Activated naive CD8-positive, alpha-beta T cell (primary cell): ENCODE measurements at regions not wholly inside any gene's neighbourhood (a gene's known extent, or its start where the extent isn't known, plus 50 kb on each side); places are given as distances from the start of the nearest gene placed in this dataset.

Experiments used
- H3K27ac Mint-ChIP-seq: one replicate; pipeline ENCODE4 v1.8.0; 2021; ENCODE audit warnings: mixed read lengths
- H3K27me3 Mint-ChIP-seq: one replicate; pipeline ENCODE4 v1.8.0; 2021; ENCODE audit warnings: mixed read lengths
- H3K36me3 Mint-ChIP-seq: one replicate; pipeline ENCODE4 v1.8.0; 2021; ENCODE audit warnings: mixed read lengths
- H3K4me1 Mint-ChIP-seq: one replicate; pipeline ENCODE4 v1.8.0; 2021; ENCODE audit warnings: low read depth, mixed read lengths
- H3K4me3 Mint-ChIP-seq: one replicate; pipeline ENCODE4 v1.8.0; 2021; ENCODE audit warnings: mild to moderate bottlenecking, mixed read lengths
- H3K9me3 Mint-ChIP-seq: one replicate; pipeline ENCODE4 v1.8.0; 2021; ENCODE audit warnings: low read depth, mixed read lengths

GRCh38 chr12:69090722-69091121 is 148.6 kb upstream of the CPSF6 start:
- H3K4me3 Mint-ChIP-seq = no peak overlapping the region
- no peak overlapping the region for H3K27ac Mint-ChIP-seq
- no peaks in the 10 kb centered on the region for H3K4me1 Mint-ChIP-seq
- H3K36me3 Mint-ChIP-seq = no peaks in the 10 kb centered on the region
- H3K9me3 Mint-ChIP-seq = no peaks in the 10 kb centered on the region
- H3K27me3 Mint-ChIP-seq = peaks cover 6% of the 10 kb centered on the region

- peaks cover 6% of the 10 kb centered on the region for H3K27me3 Mint-ChIP-seq
- no peak overlapping the region for H3K27ac Mint-ChIP-seq
- no peak overlapping the region for H3K4me3 Mint-ChIP-seq
- H3K4me1 Mint-ChIP-seq = no peaks in the 10 kb centered on the region
- no peaks in the 10 kb centered on the region for H3K9me3 Mint-ChIP-seq
- no peaks in the 10 kb centered on the region for H3K36me3 Mint-ChIP-seq
These were observed 147.8 kb upstream of the CPSF6 start for GRCh38 chr12:69091442-69092017.

GRCh38 chr12:69092137-69092536 is 147.2 kb upstream of the CPSF6 start:
- Mint-ChIP-seq H3K27me3 (peaks cover 6% of the 10 kb centered on the region), H3K9me3 (no peaks in the 10 kb centered on the region), H3K4me3 (no peak overlapping the region), H3K27ac (no peak overlapping the region), H3K4me1 (no peaks in the 10 kb centered on the region), H3K36me3 (no peaks in the 10 kb centered on the region)

GRCh38 chr12:69094606-69095216 is 144.7 kb upstream of the CPSF6 start:
- Mint-ChIP-seq H3K9me3 (no peaks in the 10 kb centered on the region), H3K4me3 (no peak overlapping the region), H3K4me1 (no peaks in the 10 kb centered on the region), H3K36me3 (no peaks in the 10 kb centered on the region), H3K27ac (no peak overlapping the region), H3K27me3 (peaks cover 13% of the 10 kb centered on the region)

GRCh38 chr12:69095765-69096477 is 143.4 kb upstream of the CPSF6 start:
- no peaks in the 10 kb centered on the region for H3K4me1 Mint-ChIP-seq
- peaks cover 13% of the 10 kb centered on the region for H3K27me3 Mint-ChIP-seq
- no peak overlapping the region for H3K27ac Mint-ChIP-seq
- no peak overlapping the region for H3K4me3 Mint-ChIP-seq
- H3K36me3 Mint-ChIP-seq = no peaks in the 10 kb centered on the region
- H3K9me3 Mint-ChIP-seq = no peaks in the 10 kb centered on the region

GRCh38 chr12:69096669-69097335 is 142.6 kb upstream of the CPSF6 start:
- H3K27ac Mint-ChIP-seq = no peak overlapping the region
- no peak overlapping the region for H3K4me3 Mint-ChIP-seq
- H3K4me1 Mint-ChIP-seq = no peaks in the 10 kb centered on the region
- no peaks in the 10 kb centered on the region for H3K9me3 Mint-ChIP-seq
- peaks cover 13% of the 10 kb centered on the region for H3K27me3 Mint-ChIP-seq
- no peaks in the 10 kb centered on the region for H3K36me3 Mint-ChIP-seq

GRCh38 chr12:69097619-69098368 is 141.6 kb upstream of the CPSF6 start:
- no peak overlapping the region for H3K27ac Mint-ChIP-seq
- H3K36me3 Mint-ChIP-seq = no peaks in the 10 kb centered on the region
- peaks cover 13% of the 10 kb centered on the region for H3K27me3 Mint-ChIP-seq
- H3K4me3 Mint-ChIP-seq = no peak overlapping the region
- peaks cover under 1% of the 10 kb centered on the region for H3K4me1 Mint-ChIP-seq
- H3K9me3 Mint-ChIP-seq = no peaks in the 10 kb centered on the region

GRCh38 chr12:69099201-69099837 is 140.1 kb upstream of the CPSF6 start:
- H3K4me1 Mint-ChIP-seq = peaks cover 2% of the 10 kb centered on the region
- H3K4me3 Mint-ChIP-seq = no peak overlapping the region
- peaks cover 8% of the 10 kb centered on the region for H3K27me3 Mint-ChIP-seq
- H3K36me3 Mint-ChIP-seq = no peaks in the 10 kb centered on the region
- no peaks in the 10 kb centered on the region for H3K9me3 Mint-ChIP-seq
- no peak overlapping the region for H3K27ac Mint-ChIP-seq

GRCh38 chr12:69101505-69101904 is 137.9 kb upstream of the CPSF6 start:
- H3K27me3 Mint-ChIP-seq = peaks cover 8% of the 10 kb centered on the region
- no peak overlapping the region for H3K4me3 Mint-ChIP-seq
- no peaks in the 10 kb centered on the region for H3K36me3 Mint-ChIP-seq
- H3K27ac Mint-ChIP-seq = no peak overlapping the region
- no peaks in the 10 kb centered on the region for H3K9me3 Mint-ChIP-seq
- peaks cover 2% of the 10 kb centered on the region for H3K4me1 Mint-ChIP-seq

- peaks cover 2% of the 10 kb centered on the region for H3K4me1 Mint-ChIP-seq
- H3K27ac Mint-ChIP-seq = no peak overlapping the region
- H3K4me3 Mint-ChIP-seq = no peak overlapping the region
These were observed 136.5 kb upstream of the CPSF6 start for GRCh38 chr12:69102856-69103255.

GRCh38 chr12:69105101-69105962 is 134.0 kb upstream of the CPSF6 start:
- Mint-ChIP-seq H3K4me3 (no peak overlapping the region), H3K9me3 (no peaks in the 10 kb centered on the region), H3K27me3 (no peaks in the 10 kb centered on the region), H3K4me1 (peaks cover 2% of the 10 kb centered on the region), H3K36me3 (no peaks in the 10 kb centered on the region), H3K27ac (no peak overlapping the region)

More at GRCh38 chr12:69102856-69103255, 136.5 kb upstream of the CPSF6 start:
- Mint-ChIP-seq H3K9me3 (no peaks in the 10 kb centered on the region), H3K27me3 (peaks cover 8% of the 10 kb centered on the region), H3K36me3 (no peaks in the 10 kb centered on the region)

- H3K9me3 Mint-ChIP-seq = no peaks in the 10 kb centered on the region
- no peaks in the 10 kb centered on the region for H3K27me3 Mint-ChIP-seq
- H3K27ac Mint-ChIP-seq = no peak overlapping the region
- no peaks in the 10 kb centered on the region for H3K36me3 Mint-ChIP-seq
- no peak overlapping the region for H3K4me3 Mint-ChIP-seq
- peaks cover 2% of the 10 kb centered on the region for H3K4me1 Mint-ChIP-seq
These were observed 132.8 kb upstream of the CPSF6 start for GRCh38 chr12:69106482-69107118.

- H3K4me1 Mint-ChIP-seq = peaks cover 2% of the 10 kb centered on the region
- no peak overlapping the region for H3K27ac Mint-ChIP-seq
- no peaks in the 10 kb centered on the region for H3K36me3 Mint-ChIP-seq
- H3K27me3 Mint-ChIP-seq = no peaks in the 10 kb centered on the region
- H3K9me3 Mint-ChIP-seq = no peaks in the 10 kb centered on the region
- no peak overlapping the region for H3K4me3 Mint-ChIP-seq
These were observed 131.8 kb upstream of the CPSF6 start for GRCh38 chr12:69107541-69107940.
